ENCODE measurements at regions not wholly inside any gene's neighbourhood (a gene's known extent, or its start where the extent isn't known, plus 50 kb on each side); places are given as distances from the start of the nearest gene placed in this dataset.

DNA sequence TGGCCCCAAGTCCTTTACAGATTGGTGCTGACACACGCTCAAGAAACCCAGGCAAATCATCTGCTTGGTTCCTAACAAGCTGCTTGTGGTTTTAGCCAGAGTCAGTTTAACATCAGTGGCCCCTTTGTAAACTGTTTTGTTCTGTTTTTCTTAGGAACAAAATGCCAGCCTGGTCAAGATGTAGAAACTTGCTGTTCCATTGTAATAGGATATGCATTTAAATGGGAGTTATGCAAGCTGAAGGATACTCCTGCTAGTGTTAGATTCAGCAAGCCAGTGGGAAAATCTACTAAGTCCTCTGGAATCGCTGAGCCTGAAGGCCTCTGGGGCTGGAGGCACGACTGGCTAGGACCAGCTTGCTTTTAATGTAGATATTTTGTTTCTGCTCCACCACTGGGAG is 391.1 kb downstream of the TLE4 start:
- in situ Hi-C loops (cut with MboI; ENCODE audit: low sequenced_read_pairs in 4 of 4) (loop anchor here in 1 of 4 donors (25.0 kb wide), 1 partner anchor 401 kb away; the partner anchor contains the start of gene TLE4), intact Hi-C loops (cut with DNase I; ENCODE audit: low total_unique reads) (no loop called here)
- peaks cover 0 to 4% of the 10 kb centered on the region in 2 donors for H3K4me1 ChIP-seq
- ATAC-seq: peak; percentile 36 to 56
- no peak for DNase-seq
- H3K36me3 ChIP-seq: no peaks in the 10 kb centered on the region
- H3K9me3 ChIP-seq: no peaks in the 10 kb centered on the region
- no peak overlapping the region for H3K4me3 ChIP-seq
- H3K27me3 ChIP-seq: no peaks in the 10 kb centered on the region
- no peak for TF ChIP-seq POLR2A (IDR thresholded peaks at IDR 0.05)
- TF ChIP-seq, protein P1, sequence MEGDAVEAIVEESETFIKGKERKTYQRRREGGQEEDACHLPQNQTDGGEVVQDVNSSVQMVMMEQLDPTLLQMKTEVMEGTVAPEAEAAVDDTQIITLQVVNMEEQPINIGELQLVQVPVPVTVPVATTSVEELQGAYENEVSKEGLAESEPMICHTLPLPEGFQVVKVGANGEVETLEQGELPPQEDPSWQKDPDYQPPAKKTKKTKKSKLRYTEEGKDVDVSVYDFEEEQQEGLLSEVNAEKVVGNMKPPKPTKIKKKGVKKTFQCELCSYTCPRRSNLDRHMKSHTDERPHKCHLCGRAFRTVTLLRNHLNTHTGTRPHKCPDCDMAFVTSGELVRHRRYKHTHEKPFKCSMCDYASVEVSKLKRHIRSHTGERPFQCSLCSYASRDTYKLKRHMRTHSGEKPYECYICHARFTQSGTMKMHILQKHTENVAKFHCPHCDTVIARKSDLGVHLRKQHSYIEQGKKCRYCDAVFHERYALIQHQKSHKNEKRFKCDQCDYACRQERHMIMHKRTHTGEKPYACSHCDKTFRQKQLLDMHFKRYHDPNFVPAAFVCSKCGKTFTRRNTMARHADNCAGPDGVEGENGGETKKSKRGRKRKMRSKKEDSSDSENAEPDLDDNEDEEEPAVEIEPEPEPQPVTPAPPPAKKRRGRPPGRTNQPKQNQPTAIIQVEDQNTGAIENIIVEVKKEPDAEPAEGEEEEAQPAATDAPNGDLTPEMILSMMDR (IDR thresholded peaks at IDR 0.05 in 4 of 5, conservative IDR thresholded peaks at IDR 0.05 in 1 of 5): no peak
- no peak overlapping the region for H3K27ac ChIP-seq

- TF ChIP-seq, protein P1 (IDR thresholded peaks at IDR 0.05 in 4 of 5, conservative IDR thresholded peaks at IDR 0.05 in 1 of 5): no peak
- TF ChIP-seq POLR2A (IDR thresholded peaks at IDR 0.05): no peak
- intact Hi-C loops (cut with DNase I; ENCODE audit: low total_unique reads) (no loop called here), in situ Hi-C loops (cut with MboI; ENCODE audit: low sequenced_read_pairs in 4 of 4) (loop anchor here in 1 of 4 donors (25.0 kb wide), 1 partner anchor 400 kb away; the partner anchor contains the start of gene TLE4)
- peaks cover 0 to 4% of the 10 kb centered on the region in 2 donors for H3K4me1 ChIP-seq
- no peak for DNase-seq
- H3K9me3 ChIP-seq: no peaks in the 10 kb centered on the region
- ATAC-seq: no peak
- no peaks in the 10 kb centered on the region for H3K36me3 ChIP-seq
- no peak overlapping the region for H3K27ac ChIP-seq
- H3K4me3 ChIP-seq: no peak overlapping the region
- H3K27me3 ChIP-seq: no peaks in the 10 kb centered on the region
These were observed 390.4 kb downstream of the TLE4 start for GRCh38 chr9:79962150-79962549.

DNA sequence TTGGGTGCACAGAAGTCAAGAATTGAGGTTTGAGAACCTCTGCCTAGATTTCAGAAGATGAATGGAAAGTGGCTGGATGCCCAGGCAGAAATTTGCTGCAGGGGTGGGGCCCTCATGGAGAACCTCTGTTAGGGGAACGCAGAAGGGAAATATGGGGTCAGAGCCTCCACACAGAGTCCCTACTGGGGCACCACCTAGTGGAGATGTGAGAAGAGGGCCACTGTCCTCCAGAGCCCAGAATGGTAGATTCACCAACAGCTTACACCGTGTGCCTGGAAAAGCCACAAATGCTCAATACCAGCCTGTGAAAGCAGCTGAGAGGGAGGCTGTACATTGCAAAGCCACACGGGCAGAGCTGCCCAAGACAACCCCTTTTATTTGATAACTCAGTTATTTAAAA is 383.5 kb downstream of the TLE4 start:
- Histone ChIP-seq H3K27ac (no peak overlapping the region), H3K27me3 (no peaks in the 10 kb centered on the region), H3K4me3 (no peak overlapping the region), H3K9me3 (no peaks in the 10 kb centered on the region), H3K36me3 (no peaks in the 10 kb centered on the region), H3K4me1 (no peaks in the 10 kb centered on the region)
- TF ChIP-seq, protein P1 (IDR thresholded peaks at IDR 0.05 in 4 of 5, conservative IDR thresholded peaks at IDR 0.05 in 1 of 5): peak in 1 of 5 experiments; percentile 14
- no peak for TF ChIP-seq POLR2A (IDR thresholded peaks at IDR 0.05)
- in situ Hi-C loops (cut with MboI; ENCODE audit: low sequenced_read_pairs in 4 of 4) (loop anchor here in 1 of 4 donors (25.0 kb wide), 1 partner anchor 393 kb away; the partner anchor contains the start of gene TLE4), intact Hi-C loops (cut with DNase I; ENCODE audit: low total_unique reads) (no loop called here)
- no peak for DNase-seq
- no peak for ATAC-seq

DNA sequence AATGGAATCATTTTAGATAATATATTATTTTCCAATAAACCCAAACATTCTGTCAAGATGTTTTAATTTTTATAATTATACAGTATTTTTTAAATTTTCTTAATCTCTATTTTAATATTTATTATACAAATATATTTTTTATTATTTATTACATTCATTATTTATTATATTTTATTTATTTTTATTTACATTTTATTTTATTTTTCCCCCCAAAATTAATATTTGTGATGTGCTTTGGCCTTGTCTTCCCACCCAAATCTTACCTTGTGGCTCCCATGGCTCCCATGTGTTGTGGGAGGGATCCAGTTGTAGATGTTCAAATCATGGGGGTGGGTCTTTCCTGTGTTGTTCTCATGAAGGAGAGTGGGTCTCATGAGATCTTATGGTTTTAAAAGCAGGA is 382.1 kb downstream of the TLE4 start:
- no peak overlapping the region for H3K27ac ChIP-seq
- intact Hi-C loops (cut with DNase I; ENCODE audit: low total_unique reads): no loop called here

More for the DNA sequence above, 382.1 kb downstream of the TLE4 start:
- Histone ChIP-seq H3K4me1 (no peaks in the 10 kb centered on the region), H3K36me3 (no peaks in the 10 kb centered on the region), H3K27me3 (no peaks in the 10 kb centered on the region), H3K9me3 (no peaks in the 10 kb centered on the region), H3K4me3 (no peak overlapping the region)
- ATAC-seq (no peak), DNase-seq (no peak)
- in situ Hi-C loops (cut with MboI; ENCODE audit: low sequenced_read_pairs in 4 of 4): loop anchor here in 1 of 4 donors (25.0 kb wide), 1 partner anchor 392 kb away; the partner anchor contains the start of gene TLE4
- no peak for TF ChIP-seq POLR2A (IDR thresholded peaks at IDR 0.05)
- TF ChIP-seq, protein P1 (IDR thresholded peaks at IDR 0.05 in 4 of 5, conservative IDR thresholded peaks at IDR 0.05 in 1 of 5): no peak
